HG02571 (cell line): ENCODE measurements at regions not wholly inside any gene's neighbourhood (a gene's known extent, or its start where the extent isn't known, plus 50 kb on each side); places are given as distances from the start of the nearest gene placed in this dataset.
"Not testable (repeated sequence)": the region's sequence is repeated elsewhere in the genome, so short reads cannot be mapped to it uniquely, and the experiment has no call there.

Experiments used
- ATAC-seq: cut with Tn5 transposase; IDR thresholded peaks from one replicate; pipeline ENCODE4 v1.9.1; 2021; ENCODE audit warnings: mild to moderate bottlenecking, moderate library complexity; ENCODE audit not compliant: unreplicated experiment

- not testable (repeated sequence) for ATAC-seq
Observed at GRCh38 chr2:111315188-111315917, 194.6 kb downstream of the BCL2L11 start.

- not testable (repeated sequence) for ATAC-seq
Observed at GRCh38 chr2:111316221-111316741, 195.6 kb downstream of the BCL2L11 start.

GRCh38 chr2:111316881-111317549 lies 196.3 kb downstream of the BCL2L11 start:
- ATAC-seq, result not testable (repeated sequence)

GRCh38 chr2:111319552-111319951 lies 198.8 kb downstream of the BCL2L11 start:
- not testable (repeated sequence) for ATAC-seq

DNA sequence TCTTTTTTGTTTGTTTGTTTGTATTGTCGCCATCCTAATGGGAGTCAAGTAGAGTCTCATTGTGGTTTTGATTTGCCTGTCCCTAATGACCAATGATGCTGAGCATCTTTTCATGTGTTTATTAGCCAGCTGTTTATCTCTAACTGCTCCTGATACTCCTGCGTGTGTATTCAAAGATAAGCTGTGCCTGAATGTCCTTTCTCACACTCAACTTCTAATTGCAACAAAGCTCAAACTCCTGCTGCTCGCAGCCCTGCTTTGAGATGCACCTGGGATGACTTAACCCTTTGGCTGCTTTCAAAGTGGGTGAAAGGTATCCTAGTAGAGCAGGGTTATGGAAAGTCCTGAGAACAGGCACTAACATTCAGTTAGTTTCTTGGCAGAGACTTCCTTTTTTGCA lies 199.6 kb downstream of the BCL2L11 start:
- not testable (repeated sequence) for ATAC-seq

DNA sequence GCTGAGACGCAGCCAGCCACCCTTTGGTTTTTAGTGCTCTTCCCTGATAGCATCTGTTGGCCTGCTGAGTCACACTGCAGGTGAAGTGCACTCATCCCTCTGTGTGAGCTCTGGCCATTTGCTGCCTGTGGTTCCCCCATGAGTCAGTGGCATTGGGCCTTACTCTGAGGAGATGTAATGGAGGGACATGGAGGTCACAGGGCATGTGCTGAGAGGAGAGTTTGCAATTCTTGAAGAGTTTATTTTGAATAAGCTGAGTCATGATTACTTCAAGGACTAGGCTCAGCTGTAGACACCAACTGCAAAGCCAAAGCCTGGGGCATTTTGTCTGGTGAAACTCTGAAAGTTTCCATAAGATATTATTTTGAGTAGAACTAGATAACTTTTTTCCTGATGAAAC lies 200.3 kb downstream of the BCL2L11 start:
- ATAC-seq, result not testable (repeated sequence)

GRCh38 chr2:111323384-111323783 lies 202.7 kb downstream of the BCL2L11 start:
- not testable (repeated sequence) for ATAC-seq

GRCh38 chr2:111327726-111328125 lies 207.0 kb downstream of the BCL2L11 start:
- not testable (repeated sequence) for ATAC-seq

DNA sequence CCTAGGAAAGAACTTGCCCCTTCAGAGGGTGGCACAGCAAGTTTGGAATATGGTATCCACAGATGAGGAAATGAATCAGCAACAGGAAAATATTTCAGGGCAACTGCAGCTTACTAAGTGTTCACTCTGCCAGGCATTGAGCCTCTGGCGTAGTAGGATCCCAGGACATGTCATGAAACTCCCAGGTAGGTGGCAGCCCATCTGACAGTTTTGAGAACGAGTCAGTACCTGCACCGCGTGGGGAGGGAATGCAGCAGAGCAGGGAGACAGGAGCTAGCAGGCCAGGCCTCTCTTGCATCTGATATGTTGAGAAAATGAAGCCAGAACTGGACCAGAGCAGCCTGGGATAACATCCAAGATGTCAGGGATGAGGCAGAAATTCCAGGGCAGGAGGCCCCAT lies 208.6 kb downstream of the BCL2L11 start:
- ATAC-seq, result not testable (repeated sequence)

DNA sequence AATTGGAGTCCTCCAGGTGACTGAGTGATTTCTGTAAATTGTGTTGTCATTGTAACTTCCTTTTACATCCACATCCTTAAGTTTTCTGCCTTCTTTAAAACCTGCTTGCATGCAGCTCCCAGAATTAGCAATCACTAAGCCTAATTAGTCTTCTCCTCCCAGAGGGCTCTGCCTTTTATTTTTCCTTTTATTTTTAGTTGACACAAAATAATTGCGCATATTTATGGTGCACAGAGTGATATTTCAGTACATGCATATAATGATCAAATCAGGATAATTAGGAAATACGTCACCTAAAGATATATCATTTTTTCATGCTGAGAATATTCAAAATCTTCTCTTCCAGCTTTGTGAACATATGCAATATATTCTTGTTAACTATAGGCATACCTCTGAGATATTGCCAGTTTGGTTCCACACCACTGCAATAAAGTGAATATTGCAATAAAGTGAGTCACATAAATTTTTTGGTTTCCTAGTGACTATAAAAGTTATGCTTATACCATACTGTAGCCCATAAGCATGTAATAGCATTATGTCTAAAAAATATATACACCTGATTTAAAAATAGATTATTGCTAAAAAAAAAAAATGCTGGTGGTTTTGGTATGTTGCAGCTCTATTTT lies 210.5 kb downstream of the BCL2L11 start:
- ATAC-seq, result not testable (repeated sequence)

DNA sequence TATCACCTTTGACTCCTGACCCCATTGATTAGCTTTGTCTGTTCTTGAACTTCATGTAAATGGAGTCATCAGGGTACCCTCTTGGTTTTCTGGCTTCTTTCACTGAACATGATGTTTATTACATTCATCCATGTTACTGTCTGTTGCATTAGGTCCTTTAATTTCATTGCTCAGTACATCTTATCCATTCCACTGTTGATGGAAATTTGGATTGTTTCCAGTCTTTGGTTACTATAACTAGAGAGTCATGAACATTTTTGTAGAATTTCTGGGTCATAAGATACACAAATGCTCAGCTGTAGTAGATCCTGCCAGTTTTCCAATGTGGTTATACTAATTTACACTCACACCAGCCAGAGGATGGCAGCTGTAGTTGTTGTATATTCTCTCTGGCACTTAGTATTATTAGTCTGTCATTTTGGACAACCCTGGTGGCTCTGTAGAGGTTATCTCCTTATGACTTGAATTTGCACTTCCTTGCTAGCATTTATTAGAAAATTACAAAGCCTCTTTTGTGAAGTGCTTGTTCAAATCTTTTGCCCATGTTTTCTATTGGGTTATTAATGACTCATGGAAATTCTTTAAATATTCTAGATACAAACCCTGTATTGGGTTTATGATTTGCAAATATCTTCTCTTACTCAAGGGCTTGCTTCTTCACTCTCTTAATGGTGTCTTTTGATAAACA lies 214.7 kb downstream of the BCL2L11 start:
- not testable (repeated sequence) for ATAC-seq

- not testable (repeated sequence) for ATAC-seq
Observed at GRCh38 chr2:111338474-111338873, 217.8 kb downstream of the BCL2L11 start.

GRCh38 chr2:111339476-111339875 lies 218.8 kb downstream of the BCL2L11 start:
- not testable (repeated sequence) for ATAC-seq

DNA sequence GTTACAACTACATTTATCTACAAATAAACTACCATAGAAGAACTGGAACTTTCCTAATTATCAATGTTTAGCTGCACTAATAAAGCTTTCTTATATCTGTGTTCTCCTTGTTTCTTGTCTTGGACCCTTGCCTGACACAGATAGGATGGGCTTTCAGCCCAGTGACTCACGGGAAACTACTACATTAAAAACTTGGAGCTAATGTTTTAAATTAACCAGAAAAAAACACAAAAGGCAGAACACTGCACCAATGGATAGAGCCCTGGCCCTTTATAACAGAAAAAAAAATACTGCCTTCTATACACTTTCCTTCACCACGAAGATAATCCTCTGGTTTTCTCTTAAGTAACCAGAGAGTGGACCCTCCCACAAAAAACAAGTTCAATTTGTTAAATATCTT lies 223.9 kb downstream of the BCL2L11 start:
- not testable (repeated sequence) for ATAC-seq

- not testable (repeated sequence) for ATAC-seq
Observed at GRCh38 chr2:111345439-111345838, 224.7 kb downstream of the BCL2L11 start.

GRCh38 chr2:111346018-111346930 lies 225.6 kb downstream of the BCL2L11 start:
- not testable (repeated sequence) for ATAC-seq

GRCh38 chr2:111347695-111348094 lies 227.0 kb downstream of the BCL2L11 start:
- not testable (repeated sequence) for ATAC-seq

DNA sequence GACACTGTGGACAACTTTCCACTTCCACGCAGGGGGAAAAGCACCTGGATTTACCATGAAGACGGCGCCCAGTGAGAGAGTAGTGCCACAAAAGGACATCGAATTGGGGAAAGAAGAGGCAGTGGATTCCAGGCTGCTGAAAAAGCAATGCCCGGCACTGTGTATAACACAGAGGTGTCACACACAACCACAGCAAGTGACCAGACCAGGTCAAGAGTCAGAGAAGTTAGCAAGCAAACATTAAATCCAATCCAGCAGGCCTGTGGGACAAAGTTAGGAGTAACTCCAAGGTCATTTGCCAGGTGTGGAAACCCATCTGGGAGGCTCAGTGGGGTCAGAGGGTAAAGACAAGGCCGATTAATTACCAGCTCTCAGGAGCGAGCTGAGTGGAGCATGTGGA lies 227.6 kb downstream of the BCL2L11 start:
- not testable (repeated sequence) for ATAC-seq

DNA sequence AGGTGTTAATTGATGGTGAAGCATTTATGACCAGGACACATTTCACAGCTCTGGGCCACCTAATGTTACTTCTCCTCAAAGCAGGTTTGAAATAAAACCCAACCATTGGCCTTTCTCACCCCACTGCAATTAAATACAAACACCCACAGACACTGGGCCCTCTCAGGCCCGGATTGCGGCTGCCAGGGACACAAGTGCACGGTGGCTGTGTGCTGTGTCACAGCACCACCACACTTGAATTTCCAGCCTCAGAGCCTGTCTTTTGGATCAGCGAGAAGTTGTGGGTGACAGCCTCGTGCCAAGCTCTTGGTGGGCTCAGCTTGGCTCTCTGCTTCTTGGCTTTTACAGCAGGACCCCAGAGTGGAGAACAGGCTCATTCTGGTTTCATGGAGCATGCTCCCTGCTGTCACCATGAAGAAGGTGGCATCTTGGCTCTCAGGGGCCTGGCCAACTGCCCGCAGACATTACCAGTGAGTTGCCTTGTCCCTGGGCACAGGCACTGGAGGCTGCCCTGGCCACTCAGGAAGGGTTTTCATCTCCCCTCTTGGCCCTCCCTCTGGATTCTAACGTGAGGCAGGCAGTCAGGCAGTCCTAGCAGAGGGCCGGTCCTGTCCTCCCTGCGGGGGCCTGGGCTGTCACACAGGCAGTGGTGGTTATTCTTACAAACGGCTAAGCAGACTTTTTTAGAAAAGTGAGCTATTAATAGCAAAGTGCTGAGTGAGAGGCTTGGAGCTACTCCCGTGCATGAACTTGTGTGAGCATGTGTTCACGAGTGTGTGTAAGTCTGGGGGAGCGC lies 234.5 kb downstream of the BCL2L11 start:
- ATAC-seq, result not testable (repeated sequence)
